Nephron progenitor cell (in vitro differentiated cells): ENCODE measurements at regions not wholly inside any gene's neighbourhood (a gene's known extent, or its start where the extent isn't known, plus 50 kb on each side); places are given as distances from the start of the nearest gene placed in this dataset.

ENCODE experiments used
- DNase-seq: peaks from one replicate; pipeline ENCODE4 v3.0.0; 2021
- H3K27ac Mint-ChIP-seq: 2 replicates; pipeline ENCODE4 v1.8.0; 2021; ENCODE audit warnings: mild to moderate bottlenecking, moderate library complexity, mixed read lengths
- H3K27me3 Mint-ChIP-seq: 2 replicates; pipeline ENCODE4 v1.8.0; 2021; ENCODE audit warnings: mild to moderate bottlenecking, low read depth, mixed read lengths; ENCODE audit not compliant: poor library complexity
- H3K36me3 Mint-ChIP-seq: 2 replicates; pipeline ENCODE4 v1.8.0; 2021; ENCODE audit warnings: low read depth, mixed read lengths
- H3K4me1 Mint-ChIP-seq: 2 replicates; pipeline ENCODE4 v1.8.0; 2021; ENCODE audit warnings: mixed read lengths
- H3K4me3 Mint-ChIP-seq: 2 replicates; pipeline ENCODE4 v1.8.0; 2021; ENCODE audit warnings: mild to moderate bottlenecking, moderate library complexity, mixed read lengths
- H3K9me3 Mint-ChIP-seq: 2 replicates; pipeline ENCODE4 v1.8.0; 2021; ENCODE audit warnings: mild to moderate bottlenecking, moderate library complexity, mixed read lengths
- CTCF ChIP-seq: fragments of 200-600 bp; sonication (generic); IDR thresholded peaks from 2 replicates; pipeline ENCODE4 v1.5.0; 2021; ENCODE audit warnings: antibody characterized with exemption

GRCh38 chr5:40309851-40310250 is 369.9 kb upstream of the PTGER4 start:
- no peaks in the 10 kb centered on the region for H3K9me3 Mint-ChIP-seq
- H3K27ac Mint-ChIP-seq, result no peak overlapping the region
- DNase-seq, result no peak
- H3K27me3 Mint-ChIP-seq, result no peaks in the 10 kb centered on the region
- TF ChIP-seq CTCF, result no peak
- H3K4me3 Mint-ChIP-seq, result no peak overlapping the region
- no peaks in the 10 kb centered on the region for H3K4me1 Mint-ChIP-seq
- no peaks in the 10 kb centered on the region for H3K36me3 Mint-ChIP-seq

GRCh38 chr5:40308867-40309266 is 370.8 kb upstream of the PTGER4 start:
- Mint-ChIP-seq H3K9me3 (no peaks in the 10 kb centered on the region), H3K27me3 (no peaks in the 10 kb centered on the region), H3K36me3 (no peaks in the 10 kb centered on the region), H3K4me1 (no peaks in the 10 kb centered on the region), H3K4me3 (no peak overlapping the region), H3K27ac (no peak overlapping the region)
- no peak for TF ChIP-seq CTCF
- no peak for DNase-seq

- no peak overlapping the region for H3K4me3 Mint-ChIP-seq
- no peaks in the 10 kb centered on the region for H3K4me1 Mint-ChIP-seq
- H3K27ac Mint-ChIP-seq, result no peak overlapping the region
- H3K27me3 Mint-ChIP-seq, result no peaks in the 10 kb centered on the region
- no peaks in the 10 kb centered on the region for H3K36me3 Mint-ChIP-seq
- H3K9me3 Mint-ChIP-seq, result no peaks in the 10 kb centered on the region
- no peak for TF ChIP-seq CTCF
- no peak for DNase-seq
These were observed 371.8 kb upstream of the PTGER4 start for GRCh38 chr5:40307920-40308319.

- Mint-ChIP-seq H3K4me1 (no peaks in the 10 kb centered on the region), H3K4me3 (no peak overlapping the region), H3K27ac (no peak overlapping the region), H3K27me3 (no peaks in the 10 kb centered on the region), H3K36me3 (no peaks in the 10 kb centered on the region), H3K9me3 (no peaks in the 10 kb centered on the region)
- TF ChIP-seq CTCF, result no peak
- DNase-seq, result no peak
These were observed 372.7 kb upstream of the PTGER4 start for GRCh38 chr5:40306869-40307487.

GRCh38 chr5:40292006-40292405 is 387.7 kb upstream of the PTGER4 start:
- no peak for DNase-seq
- TF ChIP-seq CTCF, result no peak

GRCh38 chr5:40291338-40291737 is 388.4 kb upstream of the PTGER4 start:
- Mint-ChIP-seq H3K9me3 (no peaks in the 10 kb centered on the region), H3K4me3 (no peak overlapping the region), H3K27ac (no peak overlapping the region), H3K27me3 (no peaks in the 10 kb centered on the region), H3K4me1 (no peaks in the 10 kb centered on the region), H3K36me3 (no peaks in the 10 kb centered on the region)
- no peak for TF ChIP-seq CTCF
- no peak for DNase-seq

More at GRCh38 chr5:40292006-40292405, 387.7 kb upstream of the PTGER4 start:
- Mint-ChIP-seq H3K4me3 (no peak overlapping the region), H3K9me3 (no peaks in the 10 kb centered on the region), H3K27me3 (no peaks in the 10 kb centered on the region), H3K4me1 (no peaks in the 10 kb centered on the region), H3K36me3 (no peaks in the 10 kb centered on the region), H3K27ac (no peak overlapping the region)
